ENCODE measurements at regions not wholly inside any gene's neighbourhood (a gene's known extent, or its start where the extent isn't known, plus 50 kb on each side); places are given as distances from the start of the nearest gene placed in this dataset.
A peak's percentile ranks its signal among the peaks of the same experiment; 100 is the strongest.
"Not testable (repeated sequence)": the region's sequence is repeated elsewhere in the genome, so short reads cannot be mapped to it uniquely, and the experiment has no call there.

DNA sequence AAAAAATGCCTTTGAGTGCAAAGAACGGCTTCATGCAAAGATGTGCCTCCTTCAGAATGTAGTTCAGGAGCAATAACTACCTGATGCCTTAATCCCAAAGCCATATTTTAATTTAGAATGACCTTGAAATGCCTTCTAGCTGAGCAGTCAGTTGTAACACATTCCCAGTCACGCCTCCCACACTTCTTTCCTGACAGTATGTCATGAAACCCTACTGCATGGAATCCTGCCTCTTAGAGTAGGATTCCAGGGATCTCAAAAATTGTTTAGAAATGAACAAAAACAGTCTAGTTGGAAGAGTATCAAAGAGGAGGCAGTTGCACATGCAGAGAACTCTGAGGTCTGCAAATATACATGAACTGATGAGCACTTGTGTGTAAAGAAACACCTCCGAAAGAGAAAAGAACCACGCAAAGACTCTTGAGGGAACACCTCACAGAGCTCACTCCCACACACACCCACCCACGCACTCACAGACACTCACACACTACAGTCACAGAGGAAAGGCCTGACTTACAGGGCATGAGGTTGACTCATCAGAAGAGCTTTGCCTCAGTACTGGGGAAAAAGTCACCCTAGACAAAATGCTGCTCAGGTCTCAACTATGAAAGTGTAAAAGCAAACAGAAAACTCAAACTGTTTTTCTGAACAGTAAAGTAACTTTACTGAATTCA, 77.4 kb downstream of the GGTLC2 start:
- DNase-seq (ENCODE audit: low spot score in 2 of 2), result no peak
- H3K36me3 ChIP-seq, result no peaks in the 10 kb centered on the region
- intact Hi-C loops (cut with DNase I), result no loop called here

DNA sequence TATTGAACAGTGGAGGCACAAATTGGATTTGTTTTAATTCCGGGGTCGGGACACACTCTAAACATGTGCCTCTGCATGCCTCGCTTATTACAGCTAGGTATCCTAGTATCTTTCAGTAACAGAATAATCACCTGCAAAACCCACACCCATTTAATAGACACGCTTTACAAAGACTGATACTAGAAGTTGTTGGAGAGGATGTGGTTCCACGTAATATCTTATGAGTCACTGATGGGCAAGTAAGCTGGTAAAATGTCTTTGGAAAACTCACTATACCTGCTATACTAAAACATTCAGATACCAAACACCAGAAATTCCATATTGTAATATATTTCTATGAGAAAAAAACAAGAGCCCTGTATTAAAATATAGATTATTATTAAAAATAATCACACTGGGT, 84.0 kb downstream of the GGTLC2 start:
- H3K27ac ChIP-seq, result no peak overlapping the region
- TF ChIP-seq, protein P1, sequence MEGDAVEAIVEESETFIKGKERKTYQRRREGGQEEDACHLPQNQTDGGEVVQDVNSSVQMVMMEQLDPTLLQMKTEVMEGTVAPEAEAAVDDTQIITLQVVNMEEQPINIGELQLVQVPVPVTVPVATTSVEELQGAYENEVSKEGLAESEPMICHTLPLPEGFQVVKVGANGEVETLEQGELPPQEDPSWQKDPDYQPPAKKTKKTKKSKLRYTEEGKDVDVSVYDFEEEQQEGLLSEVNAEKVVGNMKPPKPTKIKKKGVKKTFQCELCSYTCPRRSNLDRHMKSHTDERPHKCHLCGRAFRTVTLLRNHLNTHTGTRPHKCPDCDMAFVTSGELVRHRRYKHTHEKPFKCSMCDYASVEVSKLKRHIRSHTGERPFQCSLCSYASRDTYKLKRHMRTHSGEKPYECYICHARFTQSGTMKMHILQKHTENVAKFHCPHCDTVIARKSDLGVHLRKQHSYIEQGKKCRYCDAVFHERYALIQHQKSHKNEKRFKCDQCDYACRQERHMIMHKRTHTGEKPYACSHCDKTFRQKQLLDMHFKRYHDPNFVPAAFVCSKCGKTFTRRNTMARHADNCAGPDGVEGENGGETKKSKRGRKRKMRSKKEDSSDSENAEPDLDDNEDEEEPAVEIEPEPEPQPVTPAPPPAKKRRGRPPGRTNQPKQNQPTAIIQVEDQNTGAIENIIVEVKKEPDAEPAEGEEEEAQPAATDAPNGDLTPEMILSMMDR (IDR thresholded peaks at IDR 0.05), result no peak

More for the DNA sequence above, 77.4 kb downstream of the GGTLC2 start:
- Histone ChIP-seq H3K27me3 (no peaks in the 10 kb centered on the region), H3K27ac (peak overlapping the region in 1 of 2 donors; percentile 27), H3K9me3 (no peaks in the 10 kb centered on the region), H3K4me3 (no peak overlapping the region), H3K4me1 (no peaks in the 10 kb centered on the region)
- TF ChIP-seq, protein P1 (IDR thresholded peaks at IDR 0.05), result no peak

DNA sequence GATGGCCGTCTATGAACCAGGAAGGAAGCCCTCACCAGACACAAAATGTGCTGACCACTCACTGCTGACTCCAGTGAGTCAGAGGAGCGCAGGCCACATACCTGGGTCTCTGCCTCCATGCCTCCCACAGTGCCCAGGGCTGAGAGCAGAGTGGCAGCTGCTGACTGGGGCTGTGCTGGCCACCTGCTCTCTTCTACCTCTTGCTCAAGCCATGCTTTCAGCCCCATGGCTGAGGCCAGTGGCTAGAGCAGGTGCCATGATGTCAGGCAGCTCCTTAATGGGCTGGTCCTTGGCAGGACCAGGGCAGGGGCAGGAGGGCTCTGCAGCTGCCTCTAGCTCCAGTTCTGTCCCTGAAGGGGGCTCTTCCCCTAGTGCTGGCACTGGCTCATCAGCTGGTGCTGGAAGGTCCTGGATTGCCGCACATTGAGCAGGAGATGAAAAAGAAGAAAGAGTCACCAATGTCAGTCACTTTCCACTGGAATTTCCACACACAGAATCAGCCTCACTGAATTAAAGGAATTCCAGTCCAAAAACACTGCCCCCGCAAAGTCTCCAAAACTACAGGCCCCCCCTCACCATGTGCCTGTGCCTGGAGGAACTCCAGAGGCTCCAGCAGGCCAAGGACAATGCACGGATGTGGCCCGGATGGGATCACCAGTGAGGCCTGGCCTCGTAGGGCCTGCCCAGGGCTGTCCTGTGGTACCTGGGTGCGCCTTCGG, 86.4 kb downstream of the GGTLC2 start:
- DNase-seq (ENCODE audit: low spot score in 2 of 2), result no peak
- TF ChIP-seq, protein P1 (IDR thresholded peaks at IDR 0.05), result no peak
- no peaks in the 10 kb centered on the region for H3K27me3 ChIP-seq
- no peaks in the 10 kb centered on the region for H3K4me1 ChIP-seq
- no peaks in the 10 kb centered on the region for H3K36me3 ChIP-seq
- H3K9me3 ChIP-seq, result no peaks in the 10 kb centered on the region
- no peak overlapping the region for H3K27ac ChIP-seq
- intact Hi-C loops (cut with DNase I), result no loop called here
- no peak overlapping the region for H3K4me3 ChIP-seq

More for the DNA sequence above, 84.0 kb downstream of the GGTLC2 start:
- Histone ChIP-seq H3K36me3 (no peaks in the 10 kb centered on the region), H3K4me1 (no peaks in the 10 kb centered on the region), H3K27me3 (no peaks in the 10 kb centered on the region), H3K4me3 (no peak overlapping the region), H3K9me3 (no peaks in the 10 kb centered on the region)
- intact Hi-C loops (cut with DNase I), result no loop called here
- DNase-seq (ENCODE audit: low spot score in 2 of 2), result no peak

DNA sequence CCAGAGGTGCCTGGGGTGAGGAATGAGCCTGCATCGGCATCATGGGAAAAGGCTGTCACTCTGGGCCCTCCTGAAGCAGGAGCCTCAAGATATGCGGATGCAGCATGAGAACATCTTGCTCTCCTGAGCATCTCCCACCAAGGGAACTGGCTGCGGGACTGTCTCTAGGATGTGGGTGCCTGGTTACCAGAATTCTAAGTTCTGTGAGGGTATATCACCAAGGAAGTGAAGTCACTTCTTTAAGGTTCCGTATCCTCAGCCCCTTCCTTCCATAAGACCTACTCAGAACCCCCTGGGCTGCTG, 86.9 kb downstream of the GGTLC2 start:
- H3K4me1 ChIP-seq, result no peaks in the 10 kb centered on the region
- no peaks in the 10 kb centered on the region for H3K9me3 ChIP-seq
- H3K27ac ChIP-seq, result no peak overlapping the region
- no peak for DNase-seq (ENCODE audit: low spot score in 2 of 2)
- H3K36me3 ChIP-seq, result no peaks in the 10 kb centered on the region
- H3K27me3 ChIP-seq, result no peaks in the 10 kb centered on the region
- intact Hi-C loops (cut with DNase I), result no loop called here
- no peak overlapping the region for H3K4me3 ChIP-seq
- TF ChIP-seq, protein P1 (IDR thresholded peaks at IDR 0.05), result no peak

DNA sequence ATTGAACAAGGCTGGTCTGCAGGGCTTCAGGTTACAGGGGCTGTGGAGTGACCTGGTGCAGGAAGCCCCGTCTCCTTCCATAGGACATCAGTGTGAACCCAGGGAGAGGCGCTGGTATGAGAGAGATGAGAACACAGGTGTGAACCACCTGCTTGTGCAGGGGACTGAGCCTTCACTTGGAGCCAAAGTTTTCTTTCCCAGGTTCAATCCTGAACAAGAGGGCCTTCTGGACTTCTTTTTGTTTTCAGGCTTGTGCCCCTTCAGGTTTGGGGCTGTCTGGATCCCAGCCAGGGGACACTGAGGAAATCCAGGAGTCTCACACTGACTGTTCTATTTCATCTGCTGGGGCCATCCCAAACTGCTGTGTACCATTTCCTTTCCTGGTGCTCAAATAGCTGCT, 88.6 kb downstream of the GGTLC2 start:
- H3K27ac ChIP-seq; intact Hi-C loops (cut with DNase I); H3K4me1 ChIP-seq; H3K27me3 ChIP-seq; H3K4me3 ChIP-seq; H3K36me3 ChIP-seq; DNase-seq (ENCODE audit: low spot score in 2 of 2); H3K9me3 ChIP-seq: not testable (repeated sequence)

DNA sequence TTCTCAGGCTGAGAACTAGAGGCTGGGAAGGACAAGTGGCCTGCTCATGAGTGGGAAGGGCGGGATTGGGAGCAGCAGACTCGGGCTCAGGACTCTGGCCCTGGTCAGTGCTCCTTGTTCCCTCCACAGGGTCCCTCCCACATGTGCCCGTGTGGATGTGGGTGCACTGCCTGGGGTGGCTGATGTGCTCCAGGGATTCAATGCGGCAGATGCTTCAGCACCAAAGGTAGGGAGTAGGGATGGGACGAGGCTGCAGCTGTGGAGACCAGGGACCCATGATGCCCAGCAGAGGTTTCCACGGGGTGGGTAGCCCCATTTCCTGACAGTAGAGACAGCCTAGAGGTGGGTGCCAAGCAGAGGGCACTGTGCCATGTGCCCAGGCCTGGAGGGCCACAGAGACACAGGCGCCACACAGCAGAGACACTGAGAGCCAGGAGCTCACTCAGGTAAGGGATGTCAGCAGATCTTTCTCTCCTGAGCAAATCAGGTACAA, 89.5 kb downstream of the GGTLC2 start:
- TF ChIP-seq, protein P1 (IDR thresholded peaks at IDR 0.05), result no peak
- Histone ChIP-seq H3K27ac (no peak overlapping the region), H3K4me1 (no peaks in the 10 kb centered on the region), H3K36me3 (no peaks in the 10 kb centered on the region), H3K27me3 (no peaks in the 10 kb centered on the region), H3K9me3 (no peaks in the 10 kb centered on the region), H3K4me3 (no peak overlapping the region)
- DNase-seq (ENCODE audit: low spot score in 2 of 2), result no peak
- intact Hi-C loops (cut with DNase I), result no loop called here

DNA sequence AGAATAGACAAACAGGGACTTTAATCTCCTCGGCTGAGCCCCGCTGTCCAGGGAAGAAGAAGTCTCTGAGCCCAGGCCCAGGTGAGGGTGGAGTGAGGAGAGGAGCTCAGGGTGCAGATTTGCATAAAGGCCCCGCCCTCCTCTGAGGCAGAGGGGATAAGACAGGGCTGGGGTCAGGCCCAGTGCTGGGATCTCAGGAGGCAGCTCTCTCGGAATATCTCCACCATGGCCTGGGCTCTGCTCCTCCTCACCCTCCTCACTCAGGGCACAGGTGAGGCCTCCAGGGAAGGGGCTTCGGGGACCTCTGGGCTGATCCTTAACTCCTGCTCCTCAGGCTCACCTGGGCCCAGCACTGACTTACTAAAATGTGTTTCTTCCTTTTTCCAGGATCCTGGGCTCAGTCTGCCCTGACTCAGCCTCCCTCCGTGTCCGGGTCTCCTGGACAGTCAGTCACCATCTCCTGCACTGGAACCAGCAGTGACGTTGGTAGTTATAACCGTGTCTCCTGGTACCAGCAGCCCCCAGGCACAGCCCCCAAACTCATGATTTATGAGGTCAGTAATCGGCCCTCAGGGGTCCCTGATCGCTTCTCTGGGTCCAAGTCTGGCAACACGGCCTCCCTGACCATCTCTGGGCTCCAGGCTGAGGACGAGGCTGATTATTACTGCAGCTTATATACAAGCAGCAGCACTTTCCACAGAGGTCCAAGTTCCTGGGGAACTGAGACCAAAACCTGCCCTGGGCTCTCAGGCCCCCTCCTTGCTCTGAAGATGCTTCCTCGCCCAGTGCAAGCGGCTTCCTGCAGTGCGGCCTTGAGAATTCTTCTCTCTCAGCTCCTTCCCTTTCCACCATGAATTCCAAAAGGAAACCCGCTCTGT, 90.2 kb downstream of the GGTLC2 start:
- H3K4me3 ChIP-seq; H3K9me3 ChIP-seq; intact Hi-C loops (cut with DNase I); H3K4me1 ChIP-seq; H3K36me3 ChIP-seq; H3K27ac ChIP-seq; H3K27me3 ChIP-seq; DNase-seq (ENCODE audit: low spot score in 2 of 2): not testable (repeated sequence)

DNA sequence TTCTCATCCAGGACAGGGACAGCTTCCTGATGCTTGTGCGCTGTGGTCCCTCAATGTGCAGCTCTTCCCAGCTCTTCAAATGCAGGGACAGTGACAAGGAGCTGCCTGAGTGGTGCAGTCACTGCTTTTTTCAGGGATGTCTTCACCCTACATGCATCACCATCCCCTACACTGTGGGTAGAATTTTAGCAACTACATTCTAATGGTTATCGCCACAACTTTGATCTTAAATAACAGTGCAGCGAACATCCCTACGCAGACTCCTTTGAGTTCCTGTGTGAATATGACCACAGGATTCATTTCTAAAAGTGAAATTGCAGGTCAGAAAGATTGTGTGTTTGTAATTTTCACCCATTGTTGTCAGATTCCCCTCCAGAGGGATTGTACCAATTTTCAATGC, 90.9 kb downstream of the GGTLC2 start:
- intact Hi-C loops (cut with DNase I); H3K4me3 ChIP-seq; H3K27ac ChIP-seq; H3K36me3 ChIP-seq; DNase-seq (ENCODE audit: low spot score in 2 of 2); H3K4me1 ChIP-seq; H3K27me3 ChIP-seq; H3K9me3 ChIP-seq: not testable (repeated sequence)

Measured in ascending aorta (tissue), 2 donors.